ENCODE measurements at regions not wholly inside any gene's neighbourhood (a gene's known extent, or its start where the extent isn't known, plus 50 kb on each side); places are given as distances from the start of the nearest gene placed in this dataset.

DNA sequence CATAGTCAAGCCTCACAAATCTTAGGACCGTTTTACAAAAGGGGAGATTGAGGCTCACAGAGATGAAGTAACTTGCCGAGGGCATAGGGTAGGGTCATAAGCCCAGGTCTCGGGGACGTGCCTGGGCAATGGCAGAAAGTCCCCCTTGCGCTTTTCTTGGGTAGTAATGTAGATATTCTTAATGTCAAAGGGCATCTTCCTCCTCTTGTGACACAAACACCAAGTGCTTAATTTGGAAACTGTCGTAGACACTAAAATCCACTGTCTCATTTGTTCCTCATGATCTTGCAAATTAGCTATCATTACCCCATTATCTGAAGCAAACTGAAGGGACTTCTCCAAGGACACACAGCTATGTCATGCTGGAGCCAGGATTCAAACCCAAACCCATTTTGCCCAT is 180.8 kb downstream of the GAS1 start:
- TF ChIP-seq, protein P1, sequence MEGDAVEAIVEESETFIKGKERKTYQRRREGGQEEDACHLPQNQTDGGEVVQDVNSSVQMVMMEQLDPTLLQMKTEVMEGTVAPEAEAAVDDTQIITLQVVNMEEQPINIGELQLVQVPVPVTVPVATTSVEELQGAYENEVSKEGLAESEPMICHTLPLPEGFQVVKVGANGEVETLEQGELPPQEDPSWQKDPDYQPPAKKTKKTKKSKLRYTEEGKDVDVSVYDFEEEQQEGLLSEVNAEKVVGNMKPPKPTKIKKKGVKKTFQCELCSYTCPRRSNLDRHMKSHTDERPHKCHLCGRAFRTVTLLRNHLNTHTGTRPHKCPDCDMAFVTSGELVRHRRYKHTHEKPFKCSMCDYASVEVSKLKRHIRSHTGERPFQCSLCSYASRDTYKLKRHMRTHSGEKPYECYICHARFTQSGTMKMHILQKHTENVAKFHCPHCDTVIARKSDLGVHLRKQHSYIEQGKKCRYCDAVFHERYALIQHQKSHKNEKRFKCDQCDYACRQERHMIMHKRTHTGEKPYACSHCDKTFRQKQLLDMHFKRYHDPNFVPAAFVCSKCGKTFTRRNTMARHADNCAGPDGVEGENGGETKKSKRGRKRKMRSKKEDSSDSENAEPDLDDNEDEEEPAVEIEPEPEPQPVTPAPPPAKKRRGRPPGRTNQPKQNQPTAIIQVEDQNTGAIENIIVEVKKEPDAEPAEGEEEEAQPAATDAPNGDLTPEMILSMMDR (IDR thresholded peaks at IDR 0.05 in 8 of 11, conservative IDR thresholded peaks at IDR 0.05 in 3 of 11), result no peak
- no peak for TF ChIP-seq POLR2A (IDR thresholded peaks at IDR 0.05)

Measured in spleen (tissue), 7 donors.